Keratinocyte (primary cell): ENCODE measurements at regions not wholly inside any gene's neighbourhood (a gene's known extent, or its start where the extent isn't known, plus 50 kb on each side); places are given as distances from the start of the nearest gene placed in this dataset.
"Not testable (repeated sequence)": the region's sequence is repeated elsewhere in the genome, so short reads cannot be mapped to it uniquely, and the experiment has no call there.

Experiments
- DNase-seq: peaks from one replicate; pipeline ENCODE4 v3.0.0-alpha.2; 2011; ENCODE audit warnings: low read depth, missing footprints, low spot score
- FAIRE-seq: peaks from 2 replicates; lab custom pipeline; 2011; peaks lifted over from hg19 to GRCh38; lab: Jason Lieb, UNC
- H2AFZ ChIP-seq: 2 replicates; pipeline ENCODE4 v1.6.0; 2012; ENCODE audit warnings: low read length, control low read depth, inconsistent platforms; ENCODE audit not compliant: control insufficient read depth
- H3K27ac ChIP-seq: 2 replicates; pipeline ENCODE4 v1.5.1; 2011; ENCODE audit warnings: low read length; ENCODE audit not compliant: control insufficient read depth, insufficient read depth
- H3K27me3 ChIP-seq: 3 replicates; pipeline ENCODE4 v1.6.0; 2011; ENCODE audit warnings: low read length; ENCODE audit not compliant: control insufficient read depth, insufficient read depth; ENCODE audit errors: extremely low read depth
- H3K36me3 ChIP-seq, 2 experiments: 2 replicates in 1 of 2; 3 replicates in 1 of 2; pipeline ENCODE4 v1.5.1; 2011; ENCODE audit warnings: low read length in 2 of 2, mild to moderate bottlenecking in 1 of 2; ENCODE audit not compliant: control insufficient read depth in 2 of 2, insufficient read depth in 2 of 2; ENCODE audit errors: extremely low read depth in 1 of 2
- H3K4me1 ChIP-seq: 3 replicates; pipeline ENCODE4 v1.5.1; 2011; ENCODE audit warnings: low read length; ENCODE audit not compliant: control insufficient read depth, insufficient read depth; ENCODE audit errors: extremely low read depth
- H3K4me2 ChIP-seq: 3 replicates; pipeline ENCODE4 v1.6.0; 2011; ENCODE audit warnings: low read depth, low read length; ENCODE audit not compliant: control insufficient read depth, insufficient read depth; ENCODE audit errors: extremely low read depth
- H3K4me3 ChIP-seq, 3 experiments: fragments of 200-600 bp in 1 of 3; sonication (generic) in 1 of 3; 2 replicates in 2 of 3; 3 replicates in 1 of 3; pipeline ENCODE4 v1.5.1; 2011 to 2016; ENCODE audit warnings: low read length in 3 of 3, mild to moderate bottlenecking in 3 of 3, control low read depth in 2 of 3, inconsistent platforms in 1 of 3, low read depth in 1 of 3, mixed read lengths in 1 of 3, mixed run types in 1 of 3, moderate library complexity in 1 of 3; ENCODE audit not compliant: control insufficient read depth in 2 of 3, insufficient read depth in 2 of 3; ENCODE audit errors: extremely low read depth in 1 of 3
- H3K79me2 ChIP-seq: 2 replicates; pipeline ENCODE4 v1.6.0; 2012; ENCODE audit warnings: low read length; ENCODE audit not compliant: control insufficient read depth, insufficient read depth
- H3K9ac ChIP-seq: 3 replicates; pipeline ENCODE4 v1.6.0; 2011; ENCODE audit warnings: low read length; ENCODE audit not compliant: control insufficient read depth, insufficient read depth; ENCODE audit errors: extremely low read depth
- H3K9me1 ChIP-seq: 3 replicates; pipeline ENCODE4 v1.6.0; 2011; ENCODE audit warnings: low read length; ENCODE audit not compliant: control insufficient read depth, insufficient read depth; ENCODE audit errors: extremely low read depth
- H3K9me3 ChIP-seq: 2 replicates; pipeline ENCODE4 v1.5.1; 2012; ENCODE audit warnings: low read depth, low read length; ENCODE audit not compliant: control insufficient read depth
- H4K20me1 ChIP-seq: 3 replicates; pipeline ENCODE4 v1.6.0; 2011; ENCODE audit warnings: low read length; ENCODE audit not compliant: control insufficient read depth, insufficient read depth; ENCODE audit errors: extremely low read depth
- CTCF ChIP-seq, 3 experiments: IDR thresholded peaks in 1 of 3; conservative IDR thresholded peaks in 1 of 3; optimal IDR thresholded peaks in 1 of 3; 2 replicates in 2 of 3; 3 replicates in 1 of 3; pipeline versions ENCODE3 to v1.5.1; 2011; ENCODE audit warnings: low read length in 3 of 3, mild to moderate bottlenecking in 3 of 3, moderate library complexity in 2 of 3, control low read depth in 1 of 3, inconsistent platforms in 1 of 3; ENCODE audit not compliant: insufficient read depth in 2 of 3; ENCODE audit errors: extremely low read depth in 1 of 3
- EZH2 ChIP-seq: IDR thresholded peaks from one replicate; pipeline ENCODE4 v1.6.1; 2012; ENCODE audit warnings: inconsistent platforms, mild to moderate bottlenecking, low read length, moderate library complexity
- dilution Hi-C: fragments of 300-500 bp; cut with MboI; formaldehyde crosslinking; loops from one replicate; pipeline ENCODE4 v1.7.0; 2020; ENCODE audit warnings: low sequenced_read_pairs; ENCODE audit not compliant: extremely low pct_ligation_motif_present

- DNase-seq, H3K4me2 ChIP-seq, H4K20me1 ChIP-seq, H3K27me3 ChIP-seq, H2AFZ ChIP-seq, H3K27ac ChIP-seq, H3K79me2 ChIP-seq, H3K9me1 ChIP-seq, FAIRE-seq, H3K4me1 ChIP-seq, H3K9ac ChIP-seq, H3K36me3 ChIP-seq, H3K9me3 ChIP-seq, dilution Hi-C loops, H3K4me3 ChIP-seq: not testable (repeated sequence)
Measured at GRCh38 chr1:207196135-207196534, 92.1 kb downstream of the C4BPA start.

- H2AFZ ChIP-seq, H3K9me1 ChIP-seq, H3K4me3 ChIP-seq, H3K27ac ChIP-seq, DNase-seq, H4K20me1 ChIP-seq, H3K36me3 ChIP-seq, FAIRE-seq, H3K4me1 ChIP-seq, H3K27me3 ChIP-seq, dilution Hi-C loops, H3K9me3 ChIP-seq, H3K9ac ChIP-seq, H3K4me2 ChIP-seq, H3K79me2 ChIP-seq: not testable (repeated sequence)
Measured at GRCh38 chr1:207201534-207201933, 97.5 kb downstream of the C4BPA start.

DNA sequence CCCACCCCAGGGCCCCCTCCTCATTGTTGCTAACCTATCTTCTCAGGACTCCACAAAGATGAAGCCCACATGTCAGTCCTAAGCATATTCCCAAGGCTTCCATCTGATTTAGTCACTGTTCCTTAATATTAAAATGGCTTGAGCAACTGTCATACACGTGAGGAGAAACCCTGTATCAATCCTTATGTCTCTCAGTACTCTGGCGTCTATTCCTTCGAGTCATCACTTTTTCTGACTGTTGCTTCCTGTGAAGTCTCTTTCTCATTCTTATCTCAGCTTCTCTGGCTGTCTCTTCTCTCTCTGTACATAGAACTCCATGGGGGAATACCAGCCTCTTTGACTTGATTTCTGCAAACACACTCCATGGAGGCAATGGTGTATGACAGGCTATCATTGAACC lies 98.4 kb downstream of the C4BPA start:
- H3K27ac ChIP-seq: no peak overlapping the region
- no peak overlapping the region for H3K4me3 ChIP-seq
- no peaks in the 10 kb centered on the region for H3K4me1 ChIP-seq
- H4K20me1 ChIP-seq: no peaks in the 10 kb centered on the region
- dilution Hi-C loops: no loop called here
- no peak overlapping the region for H3K4me2 ChIP-seq
- H2AFZ ChIP-seq: no peak overlapping the region
- no peaks in the 10 kb centered on the region for H3K36me3 ChIP-seq
- no peaks in the 10 kb centered on the region for H3K27me3 ChIP-seq
- no peak overlapping the region for H3K9ac ChIP-seq
- H3K79me2 ChIP-seq: no peaks in the 10 kb centered on the region
- FAIRE-seq (no peak), DNase-seq (no peak)
- H3K9me3 ChIP-seq: no peaks in the 10 kb centered on the region
- H3K9me1 ChIP-seq: no peaks in the 10 kb centered on the region
- TF ChIP-seq CTCF (optimal IDR thresholded peaks at IDR 0.05 in 1 of 3, IDR thresholded peaks at IDR 0.05 in 1 of 3, conservative IDR thresholded peaks at IDR 0.05 in 1 of 3; ENCODE audit: extremely low read depth in 1 of 3, insufficient read depth in 2 of 3, low read length in 3 of 3): no peak
- no peak for TF ChIP-seq EZH2
